GM21360 (cell line): ENCODE measurements at regions not wholly inside any gene's neighbourhood (a gene's known extent, or its start where the extent isn't known, plus 50 kb on each side); places are given as distances from the start of the nearest gene placed in this dataset.

Experiments used
- ATAC-seq: cut with Tn5 transposase; IDR thresholded peaks from one replicate; pipeline ENCODE4 v1.9.1; 2021; ENCODE audit warnings: mild to moderate bottlenecking, moderate library complexity; ENCODE audit not compliant: unreplicated experiment

DNA sequence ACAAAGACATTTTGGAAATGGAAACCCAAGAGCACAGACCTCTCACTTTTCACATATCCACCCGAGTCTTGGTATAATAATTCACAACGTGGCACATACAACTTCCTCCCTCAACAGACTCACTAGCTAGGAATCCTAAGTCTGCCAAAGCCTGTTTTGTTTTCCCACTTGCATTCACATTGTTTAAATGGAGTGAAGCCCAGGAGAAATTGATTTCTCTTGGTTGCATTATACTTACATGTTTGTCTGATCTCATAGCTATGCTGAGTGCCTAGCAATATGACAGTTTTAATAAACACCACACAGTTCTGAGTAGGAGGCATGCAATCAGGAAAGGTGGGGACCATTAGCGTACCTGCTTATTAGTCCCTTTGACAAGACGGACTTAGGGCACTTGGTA lies 348.6 kb upstream of the ADGRL4 start:
- ATAC-seq: no peak

DNA sequence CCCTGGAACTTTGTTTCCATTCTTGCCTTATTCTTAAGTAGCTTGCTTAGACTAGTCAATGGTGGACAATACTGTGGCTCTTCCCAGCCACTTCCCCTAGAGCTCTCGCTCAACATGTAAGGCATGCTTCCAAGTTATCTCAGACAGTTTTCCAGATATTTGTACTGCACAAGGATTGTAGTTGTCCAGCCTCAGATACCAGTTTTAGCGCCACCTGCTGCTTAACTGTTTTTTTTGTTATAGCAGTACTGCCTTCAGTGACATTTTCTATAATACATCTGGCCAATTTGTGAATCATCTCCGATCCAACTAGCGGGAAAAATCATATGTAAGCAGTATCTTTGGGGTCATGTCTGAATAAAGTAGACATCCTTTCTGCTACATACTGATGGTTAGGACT lies 346.7 kb upstream of the ADGRL4 start:
- no peak for ATAC-seq

DNA sequence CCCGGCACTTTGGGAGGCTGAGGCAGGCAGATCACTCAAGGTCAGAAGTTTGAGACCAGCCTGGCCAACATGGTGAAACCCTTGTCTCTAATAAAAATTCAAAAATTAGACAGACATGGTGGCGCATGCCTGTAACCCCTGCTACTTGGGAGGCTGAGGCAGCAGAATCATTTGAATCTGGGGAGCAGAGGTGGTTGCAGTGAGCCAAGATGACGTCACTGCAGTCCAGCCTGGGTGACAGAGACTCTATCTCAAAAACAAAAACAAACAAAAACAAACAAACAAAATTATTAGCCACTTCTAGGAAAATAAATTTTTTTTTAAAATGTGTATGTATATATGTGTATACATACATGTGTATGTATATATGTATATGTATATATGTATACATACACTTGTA lies 320.3 kb upstream of the ADGRL4 start:
- ATAC-seq: no peak

DNA sequence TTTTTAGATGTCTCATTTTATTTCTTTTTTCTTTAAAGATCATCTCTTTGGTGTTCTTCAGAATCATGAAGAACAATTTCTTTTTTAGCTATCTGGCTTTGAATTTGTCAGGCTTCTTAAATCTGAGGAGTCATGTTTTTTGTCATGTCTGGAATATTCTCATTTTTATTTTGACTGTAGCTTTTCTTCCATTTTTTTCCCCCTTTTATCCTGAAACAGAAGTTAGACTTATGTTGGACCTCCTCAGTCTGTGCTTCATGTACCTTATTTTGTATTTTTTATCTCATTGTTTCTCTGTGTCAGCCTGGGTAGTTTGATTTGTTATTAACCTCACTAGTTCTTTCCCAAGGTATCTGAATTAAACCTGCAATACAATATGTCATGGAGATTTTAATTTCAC lies 319.2 kb upstream of the ADGRL4 start:
- ATAC-seq: no peak

DNA sequence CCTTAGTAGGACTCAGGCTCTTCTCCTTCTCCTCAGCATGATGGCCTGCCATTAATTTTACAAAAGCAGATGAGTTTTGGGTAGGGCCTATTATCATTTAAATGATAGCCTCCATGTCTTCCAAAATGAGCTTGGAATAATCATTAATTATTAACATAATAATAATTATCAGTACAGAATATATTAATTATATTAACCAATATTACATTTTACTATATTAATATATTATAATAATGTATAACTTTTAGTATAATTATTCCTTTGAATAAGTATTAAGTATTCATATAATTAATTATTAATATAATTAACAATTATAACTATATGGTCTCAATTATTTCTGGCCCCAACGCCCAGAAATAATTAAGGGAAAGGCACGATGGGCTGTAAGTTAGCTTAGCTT lies 318.6 kb upstream of the ADGRL4 start:
- ATAC-seq: no peak

DNA sequence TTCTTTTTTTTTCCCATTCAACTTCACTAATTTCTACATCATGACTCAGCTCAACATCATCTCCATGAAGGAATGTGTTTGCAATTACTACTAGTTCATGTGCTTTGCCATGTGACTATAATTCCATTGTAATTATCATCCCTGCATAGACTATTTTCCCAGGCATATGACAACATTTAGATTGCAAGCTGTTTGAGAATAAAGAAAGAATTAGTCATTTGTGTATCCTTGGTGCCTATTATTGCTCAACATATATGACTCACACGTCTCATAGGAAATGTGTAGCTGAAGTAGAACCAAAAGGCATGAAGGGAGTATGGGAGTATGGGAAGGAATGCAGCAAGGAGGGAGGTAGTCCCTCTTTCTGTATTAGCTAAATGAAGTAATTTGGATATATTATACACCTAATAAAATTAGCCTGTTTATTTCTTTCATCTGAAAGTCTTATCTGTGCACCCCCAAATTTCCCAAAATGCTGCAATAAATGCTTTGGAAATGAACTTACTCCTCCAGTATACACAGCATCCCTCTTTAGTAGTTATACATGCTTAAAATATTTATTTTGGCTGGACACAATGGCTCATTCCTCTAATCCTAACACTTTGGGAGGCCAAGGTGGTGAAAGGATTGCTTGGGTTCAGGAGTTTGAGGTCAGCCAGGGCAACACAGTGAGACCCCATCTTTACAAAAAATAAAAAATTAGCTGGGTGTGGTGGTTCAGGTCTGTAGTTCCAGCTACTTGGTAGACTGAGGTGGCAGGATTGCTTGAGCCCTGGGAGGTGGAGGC lies 316.9 kb upstream of the ADGRL4 start:
- no peak for ATAC-seq

DNA sequence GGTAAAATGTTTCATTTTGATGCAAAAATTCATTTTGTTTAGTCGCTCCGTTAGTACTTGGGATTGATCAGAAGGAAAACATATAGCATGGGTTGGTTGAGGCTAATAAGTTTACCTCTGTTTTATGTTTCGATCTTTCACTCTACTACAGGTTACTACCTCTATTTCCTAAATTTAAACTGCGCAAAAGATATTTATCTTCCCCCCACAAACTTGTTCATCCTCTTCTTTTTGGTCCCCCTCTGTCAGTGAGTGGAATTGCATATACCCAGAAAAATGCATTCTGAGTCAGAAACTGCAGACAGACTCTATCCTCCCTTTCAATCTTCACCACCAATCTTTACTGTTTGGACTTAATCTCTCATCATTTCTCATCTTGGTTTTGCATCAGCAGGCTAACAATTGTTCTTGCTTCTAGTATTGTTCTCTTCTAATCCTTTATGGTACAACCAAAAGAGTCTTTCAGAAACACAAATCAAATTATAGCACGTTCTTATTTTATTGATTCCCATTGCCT lies 316.0 kb upstream of the ADGRL4 start:
- ATAC-seq: no peak

DNA sequence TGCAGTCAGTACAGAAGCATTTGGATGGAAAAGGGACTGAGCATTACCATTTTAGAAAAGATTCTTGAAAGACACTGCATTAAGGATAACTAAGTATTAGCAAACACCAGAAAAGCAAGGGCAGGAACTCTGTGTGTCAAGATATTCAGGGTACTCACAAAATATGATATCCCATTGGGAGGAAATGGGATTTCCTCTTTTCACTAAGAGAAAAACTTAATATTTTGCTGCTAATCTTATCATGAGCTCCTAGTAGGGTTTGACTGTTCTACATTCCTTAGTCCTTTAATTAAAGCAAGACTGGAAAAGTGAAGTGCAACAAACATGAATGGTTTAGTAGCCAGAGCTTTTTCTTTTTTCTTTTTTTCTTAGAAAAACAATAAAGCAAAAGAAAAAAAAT lies 305.9 kb upstream of the ADGRL4 start:
- ATAC-seq: no peak

DNA sequence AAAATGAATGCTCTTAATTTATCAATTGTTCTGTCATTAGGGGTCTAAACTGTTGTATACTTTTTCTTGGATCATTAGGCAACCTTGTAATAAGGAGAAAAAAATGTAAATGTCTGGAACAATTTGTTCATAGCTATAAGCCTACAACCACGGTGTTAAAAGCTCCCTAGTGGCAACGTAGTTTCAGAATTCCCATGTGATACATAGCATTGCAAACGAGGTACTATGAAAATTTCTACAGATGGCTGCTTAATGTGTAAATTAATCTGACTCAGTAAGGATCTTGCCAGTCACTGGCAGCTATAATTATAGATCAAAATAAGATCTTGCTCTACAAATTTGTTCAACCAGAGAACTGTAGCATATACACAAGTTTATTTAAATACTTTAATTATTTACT lies 304.1 kb upstream of the ADGRL4 start:
- ATAC-seq: no peak

DNA sequence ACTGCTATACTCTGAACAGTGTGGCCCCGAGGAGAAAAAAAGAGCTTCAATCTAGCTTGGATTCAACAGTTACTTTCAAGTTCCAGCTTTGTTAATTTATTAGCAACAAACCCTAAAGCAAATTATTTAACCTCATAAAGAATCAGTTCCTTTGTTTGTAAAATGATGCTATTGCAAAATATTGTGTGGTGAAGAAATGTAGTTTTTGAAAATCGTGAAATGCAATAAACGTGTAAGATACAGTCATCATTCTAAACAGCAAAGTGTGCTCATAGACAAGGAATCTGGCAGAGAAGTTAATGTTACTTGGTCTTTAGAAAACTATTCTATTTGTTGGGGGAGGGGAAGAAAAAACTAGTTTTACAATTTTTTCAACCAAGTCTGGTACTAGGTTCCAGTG lies 297.6 kb upstream of the ADGRL4 start:
- no peak for ATAC-seq

DNA sequence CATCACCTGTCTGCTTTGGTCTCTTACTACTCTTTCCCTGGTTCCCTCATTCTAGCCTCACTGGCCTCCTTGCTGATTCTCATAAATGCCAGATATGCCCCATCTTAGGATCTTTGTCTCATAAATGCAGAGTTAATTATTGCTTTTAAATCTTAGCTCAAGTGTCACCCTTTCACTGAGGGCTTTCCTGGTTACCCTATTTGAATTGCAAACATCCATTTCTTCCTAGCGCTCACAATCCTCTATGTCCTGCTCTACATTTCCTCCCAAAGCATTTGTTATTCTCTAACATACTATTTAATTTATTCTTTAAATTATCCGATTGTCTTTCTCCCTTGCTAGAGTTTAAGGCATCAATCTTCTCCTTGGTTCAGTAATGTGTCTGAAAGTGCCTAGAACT lies 296.5 kb upstream of the ADGRL4 start:
- ATAC-seq: no peak

DNA sequence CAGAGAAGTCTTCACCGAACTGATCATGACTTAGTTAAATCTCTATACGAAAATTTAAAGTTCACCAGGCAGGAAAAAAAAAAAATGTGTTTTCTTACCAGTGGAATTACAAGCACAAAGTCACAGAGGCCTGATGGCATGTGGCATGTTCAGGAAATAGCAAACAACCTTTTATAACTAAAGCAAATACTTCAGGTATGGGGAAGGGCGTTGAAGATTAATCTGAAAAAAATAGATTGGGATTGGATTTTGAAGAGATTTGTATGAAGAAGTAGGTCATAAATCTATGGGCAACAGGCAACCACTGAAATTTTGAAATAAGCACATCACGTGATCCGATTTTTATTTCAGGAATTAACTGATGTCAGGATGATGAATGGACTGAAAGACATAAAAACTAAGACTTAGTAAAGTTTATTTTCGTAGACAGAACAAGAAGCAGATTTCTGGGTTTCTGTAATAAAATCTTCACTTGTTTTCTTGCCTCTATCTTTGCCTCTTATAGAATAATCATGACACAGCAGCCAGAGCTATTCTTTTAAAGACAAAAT lies 295.9 kb upstream of the ADGRL4 start:
- no peak for ATAC-seq

DNA sequence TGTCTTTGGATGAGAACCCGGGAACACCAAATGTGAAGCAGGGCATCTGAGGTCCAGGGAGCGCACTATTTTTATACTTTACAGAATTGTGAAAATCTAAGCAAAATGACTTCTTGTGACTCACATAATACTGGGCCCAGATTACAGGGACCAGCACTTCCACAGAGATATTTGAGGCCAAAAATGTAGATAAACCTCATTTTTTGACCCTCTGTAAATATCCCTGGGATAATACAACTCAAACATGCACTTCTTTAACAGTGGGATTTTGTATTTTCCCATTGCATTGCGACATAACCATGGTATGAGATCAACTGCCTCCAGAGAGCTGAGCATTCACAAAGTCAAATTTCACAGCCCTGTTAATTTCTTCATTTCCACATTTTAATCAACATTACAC lies 289.4 kb upstream of the ADGRL4 start:
- no peak for ATAC-seq

DNA sequence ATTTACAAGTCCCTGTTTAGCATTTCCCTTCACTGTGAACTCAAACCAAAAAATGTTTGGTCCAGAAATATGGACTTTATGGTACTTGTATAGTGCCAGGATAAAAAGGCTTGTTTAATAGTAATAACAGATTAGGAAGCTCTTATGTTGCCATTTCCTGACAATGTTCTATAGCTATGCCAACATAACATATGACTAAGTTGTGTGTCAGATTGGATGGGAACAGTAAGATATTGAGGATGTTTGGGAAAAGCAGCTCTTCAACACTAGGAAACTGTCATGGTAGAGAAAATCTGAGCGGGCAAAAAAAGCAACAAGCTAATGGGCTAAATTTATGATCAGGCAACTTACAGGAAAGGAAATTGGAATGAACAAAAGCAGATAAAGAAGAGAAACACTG lies 287.1 kb upstream of the ADGRL4 start:
- no peak for ATAC-seq

DNA sequence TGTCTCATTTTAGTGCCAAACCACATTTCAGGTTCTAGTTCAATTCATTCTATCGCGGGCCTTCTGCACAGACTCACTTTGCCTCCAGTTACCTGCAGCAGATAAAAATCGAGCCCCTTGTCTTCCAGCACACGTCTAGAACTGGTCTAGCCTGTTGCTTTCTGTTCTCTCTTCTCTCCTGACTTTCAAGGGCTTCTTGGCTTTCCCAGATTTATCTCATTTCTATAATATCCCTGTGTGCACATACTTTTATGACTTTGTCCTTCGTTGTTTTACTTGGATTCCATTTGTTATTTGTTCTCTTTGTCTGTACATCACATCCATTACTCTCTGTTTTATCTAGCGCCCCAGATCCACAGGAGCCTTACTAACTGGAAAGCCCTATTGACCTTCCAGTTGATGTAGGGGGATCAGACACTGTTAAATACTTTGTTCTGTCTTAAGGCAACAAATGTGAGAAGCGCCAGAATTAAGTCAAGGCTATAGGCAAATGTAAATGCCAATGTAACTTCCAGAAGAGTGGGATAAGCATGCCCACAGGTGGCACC lies 284.5 kb upstream of the ADGRL4 start:
- no peak for ATAC-seq

DNA sequence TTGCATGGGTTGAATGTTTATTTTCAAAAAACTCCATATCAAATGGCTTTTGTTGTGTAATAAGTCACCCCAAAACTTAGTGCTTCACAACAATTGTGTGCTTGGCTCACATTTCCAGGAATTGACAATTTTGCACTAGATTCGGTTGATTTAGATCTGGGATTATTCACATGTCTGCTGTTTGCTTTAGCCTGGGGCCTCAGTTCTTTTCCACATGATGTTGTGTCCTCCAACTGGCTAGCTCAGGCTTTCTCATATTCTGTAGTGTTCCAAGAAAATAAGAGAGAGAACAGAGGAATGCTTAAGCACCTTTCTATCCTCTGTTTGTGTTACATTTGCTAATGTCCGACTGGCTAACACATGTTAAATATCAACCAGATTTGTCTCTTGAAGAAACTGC lies 281.5 kb upstream of the ADGRL4 start:
- no peak for ATAC-seq

DNA sequence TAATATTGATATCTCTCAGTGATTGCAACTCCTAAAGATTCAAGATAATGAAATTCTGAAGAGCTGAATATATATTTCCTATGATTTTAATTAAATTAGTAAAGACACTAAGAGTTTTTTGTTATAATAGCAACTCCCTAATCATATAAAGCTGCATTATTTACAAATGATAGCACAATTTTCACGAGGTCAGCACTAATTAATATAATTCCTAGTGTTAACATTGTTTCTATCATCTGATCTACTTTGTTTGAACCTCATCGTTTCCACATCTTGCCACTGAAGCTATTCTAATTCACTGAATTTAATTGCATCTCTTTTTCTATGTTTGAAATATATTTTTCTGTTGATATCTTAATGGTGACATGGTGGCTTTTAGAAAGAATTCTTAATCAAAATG lies 279.1 kb upstream of the ADGRL4 start:
- ATAC-seq: no peak

DNA sequence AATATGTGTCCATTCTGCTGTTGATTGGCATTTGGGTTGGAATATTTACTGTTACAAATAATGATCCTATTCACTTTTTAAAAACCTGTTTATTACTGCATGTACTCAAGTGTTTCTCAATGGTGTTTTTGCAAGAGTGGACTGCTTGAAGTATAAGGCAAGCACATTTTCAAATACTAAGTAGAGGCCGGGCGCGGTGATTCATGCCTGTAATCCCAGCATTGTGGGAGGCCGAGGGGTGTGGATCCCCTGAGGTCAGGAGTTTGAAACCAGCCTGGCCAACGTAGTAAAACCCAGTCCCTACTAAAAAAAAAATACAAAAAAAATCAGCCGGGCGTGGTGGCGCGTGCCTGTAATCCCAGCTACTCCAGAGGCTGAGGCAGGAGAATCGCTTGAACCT lies 276.9 kb upstream of the ADGRL4 start:
- no peak for ATAC-seq

DNA sequence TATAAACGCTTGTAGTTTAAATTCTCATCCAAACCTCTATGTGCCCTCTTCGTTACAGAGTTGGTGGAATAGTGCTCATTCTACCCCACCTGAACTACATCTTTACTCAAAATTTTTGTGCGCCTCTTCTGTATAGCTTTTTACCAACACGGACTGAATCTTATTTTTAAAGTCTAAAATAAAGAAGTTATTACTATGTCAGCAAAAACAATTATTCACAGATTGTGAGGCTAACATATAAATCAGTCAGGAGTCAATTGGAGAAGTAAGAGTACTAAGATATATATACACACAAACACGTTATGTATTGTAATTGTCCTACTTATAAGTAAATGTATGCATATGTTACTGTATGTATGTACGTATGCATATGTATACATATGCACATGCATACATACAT lies 274.9 kb upstream of the ADGRL4 start:
- no peak for ATAC-seq

DNA sequence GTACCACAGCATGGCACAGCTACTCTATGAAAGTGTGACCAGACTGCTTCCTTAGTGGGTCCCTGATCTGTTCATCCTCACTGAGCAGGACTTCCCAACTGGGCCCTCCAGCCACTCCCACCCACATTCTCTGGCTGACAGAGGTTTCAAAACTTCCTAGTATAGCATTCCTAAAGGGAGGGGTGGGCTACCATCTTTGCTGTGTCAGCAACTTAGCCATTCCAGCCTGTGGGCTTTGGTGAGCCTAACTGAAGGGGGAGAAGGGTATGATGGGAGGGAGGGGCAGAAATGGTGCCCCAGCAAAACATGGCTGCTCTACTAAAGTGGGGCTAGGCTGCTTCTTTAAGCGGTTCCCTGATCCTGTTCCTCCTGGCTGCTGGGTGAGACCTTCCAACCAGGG lies 265.2 kb upstream of the ADGRL4 start:
- ATAC-seq: no peak

DNA sequence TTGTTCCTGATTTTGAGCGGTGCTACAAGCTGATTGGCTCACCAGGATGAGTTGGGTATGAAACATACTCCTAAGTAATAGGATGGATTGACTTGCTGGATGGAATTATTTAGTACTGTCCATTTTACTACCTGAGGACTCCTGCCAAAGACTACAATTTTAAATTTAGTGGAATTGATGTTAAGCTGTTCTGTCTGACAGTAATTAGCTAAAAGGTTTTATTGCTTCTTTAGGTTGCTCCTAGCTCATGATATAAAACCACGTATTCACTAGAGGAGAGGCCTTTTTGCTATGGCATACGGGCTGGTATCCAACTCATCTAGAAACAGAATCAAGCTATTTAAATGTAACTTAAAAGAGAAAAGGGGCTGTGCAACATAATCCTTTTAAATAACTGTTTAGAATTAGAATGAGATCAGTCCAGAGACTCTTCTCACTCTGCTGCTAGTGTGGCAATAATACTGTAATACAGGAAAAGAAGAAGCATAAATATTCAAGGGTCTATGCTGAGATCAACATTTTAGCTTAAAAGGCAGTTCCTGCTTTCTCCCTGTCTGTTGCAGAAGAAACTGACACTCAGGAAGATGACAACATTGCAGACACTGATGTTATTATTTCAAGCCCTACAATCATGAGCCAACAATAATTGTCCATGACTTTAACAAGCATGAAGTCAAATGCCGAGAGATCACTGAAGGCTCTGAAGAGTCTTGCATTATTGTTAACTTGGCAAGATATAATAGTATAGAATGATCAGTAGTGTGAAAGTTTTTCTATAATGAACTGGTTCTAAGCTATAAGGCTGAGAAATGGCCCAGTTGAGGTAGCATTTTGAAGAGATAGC lies 258.7 kb upstream of the ADGRL4 start:
- no peak for ATAC-seq

DNA sequence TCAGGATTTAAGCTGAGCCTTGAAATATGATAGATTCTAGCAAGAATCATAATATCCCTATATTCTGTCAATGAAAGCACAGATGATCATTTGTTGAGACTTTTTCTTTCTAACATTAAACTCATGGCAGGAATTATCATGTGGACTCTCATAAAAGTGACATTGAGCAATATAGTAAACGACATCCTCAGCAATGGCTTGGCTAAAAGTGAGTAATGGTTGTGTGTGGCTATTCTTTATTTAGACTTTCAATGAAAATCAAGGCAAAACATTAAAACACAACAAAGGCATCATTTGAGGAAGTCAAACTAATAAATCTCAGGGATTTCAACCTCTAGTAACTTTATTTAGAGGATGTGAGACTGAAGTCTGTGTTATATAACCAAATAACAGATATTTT lies 257.8 kb upstream of the ADGRL4 start:
- no peak for ATAC-seq
